GM12878 (cell line): ENCODE measurements at regions not wholly inside any gene's neighbourhood (a gene's known extent, or its start where the extent isn't known, plus 50 kb on each side); places are given as distances from the start of the nearest gene placed in this dataset.

ENCODE experiments used
- ATAC-seq: fragments of 200-7000 bp; cut with Tn5 transposase; 3 replicates; pipeline ENCODE4 v1.9.1; 2020; ENCODE audit warnings: mild to moderate bottlenecking, moderate library complexity
- BruUV-seq: library from RNA; stranded (reverse); fragments of 400-500 nt; replicated peaks from 2 replicates; lab custom pipeline; 2021; lab: Mats Ljungman, UMichigan
- CTCF ChIA-PET: fragments of 300-600 bp; sonication (Branson Sonifier 250); formaldehyde crosslinking; extraction: SDS; loops from one replicate; lab custom pipeline; 2021; ENCODE audit warnings: inconsistent platforms; lab: Yijun Ruan, JAX
- POLR2A ChIA-PET: fragments of 350-600 bp; formaldehyde crosslinking; extraction: SDS; loops from one replicate; lab custom pipeline; 2021; ENCODE audit warnings: inconsistent platforms; lab: Charles Lee
- RAD21 ChIA-PET: fragments of 300-600 bp; sonication (Branson Sonifier 250); formaldehyde crosslinking; loops from one replicate; lab custom pipeline; 2023; ENCODE audit warnings: antibody characterized with exemption; ENCODE audit not compliant: unreplicated experiment; lab: Charles Lee
- SMC1A ChIA-PET: fragments of 300-600 bp; sonication (Branson Sonifier 250); formaldehyde crosslinking; loops from one replicate; lab custom pipeline; 2023; ENCODE audit not compliant: unreplicated experiment, uncharacterized antibody; lab: Charles Lee
- DNase-seq: peaks from one replicate; pipeline ENCODE4 v3.0.0-alpha.2; 2011; ENCODE audit warnings: low read depth, low spot score
- FAIRE-seq: peaks from 3 replicates; lab custom pipeline; 2011; peaks lifted over from hg19 to GRCh38; lab: Jason Lieb, UNC
- H2AFZ ChIP-seq: 2 replicates; pipeline ENCODE4 v1.6.0; 2011; ENCODE audit warnings: low read depth, low read length, control low read depth; ENCODE audit not compliant: control insufficient read depth
- H3K27ac ChIP-seq: 2 replicates; pipeline ENCODE4 v1.5.1; 2011; ENCODE audit warnings: control low read depth; ENCODE audit not compliant: control insufficient read depth, insufficient read depth
- H3K27me3 ChIP-seq, 2 experiments: replicated peaks in 1 of 2; 2 replicates each; pipeline versions ENCODE4 v1.6.0 to v1.6.1; 2011; ENCODE audit warnings: low read length in 1 of 2; ENCODE audit not compliant: control insufficient read depth in 2 of 2, insufficient read depth in 2 of 2
- H3K36me3 ChIP-seq, 2 experiments: 2 replicates each; pipeline ENCODE4 v1.5.1; 2011; ENCODE audit warnings: low read length in 1 of 2; ENCODE audit not compliant: control insufficient read depth in 2 of 2, insufficient read depth in 2 of 2
- H3K4me1 ChIP-seq: 2 replicates; pipeline ENCODE4 v1.6.1; 2011; ENCODE audit warnings: mild to moderate bottlenecking, low read length, moderate library complexity, mixed read lengths; ENCODE audit not compliant: control insufficient read depth, insufficient read depth
- H3K4me2 ChIP-seq: 2 replicates; pipeline ENCODE4 v1.6.0; 2011; ENCODE audit warnings: control low read depth; ENCODE audit not compliant: control insufficient read depth, insufficient read depth
- H3K4me3 ChIP-seq: fragments of 200-600 bp; sonication (generic); 2 replicates; pipeline ENCODE4 v1.5.1; 2016
- H3K79me2 ChIP-seq: 2 replicates; pipeline ENCODE4 v1.6.0; 2011; ENCODE audit warnings: low read length; ENCODE audit not compliant: control insufficient read depth, insufficient read depth
- H3K9ac ChIP-seq: 2 replicates; pipeline ENCODE4 v1.8.0; 2011; ENCODE audit warnings: low read length, control low read depth, mixed read lengths; ENCODE audit not compliant: control insufficient read depth, insufficient read depth
- H3K9me3 ChIP-seq: replicated peaks from 3 replicates; pipeline ENCODE4 v1.5.1; 2011; ENCODE audit warnings: mild to moderate bottlenecking, low read length; ENCODE audit not compliant: control insufficient read depth, insufficient read depth
- H4K20me1 ChIP-seq: 2 replicates; pipeline ENCODE4 v1.6.0; 2011; ENCODE audit not compliant: control insufficient read depth, insufficient read depth
- ATF3 ChIP-seq: IDR thresholded peaks from 2 replicates; pipeline ENCODE4 v1.6.1; 2011; ENCODE audit warnings: low read depth, mild to moderate bottlenecking, low read length, moderate library complexity, borderline replicate concordance; ENCODE audit errors: extremely low read depth
- BMI1 ChIP-seq: fragments of 450-650 bp; IDR thresholded peaks from 2 replicates; pipeline ENCODE4 v1.6.1; 2016; ENCODE audit warnings: mild to moderate bottlenecking, moderate library complexity, borderline replicate concordance
- KDM1A ChIP-seq: fragments of 200-600 bp; sonication (generic); IDR thresholded peaks from 2 replicates; pipeline ENCODE4 v1.6.1; 2016; ENCODE audit warnings: borderline replicate concordance
- MXI1 ChIP-seq: fragments of 150-350 bp; IDR thresholded peaks from 2 replicates; pipeline ENCODE4 v1.6.1; 2011; ENCODE audit warnings: low read depth, mild to moderate bottlenecking, inconsistent platforms, low read length, improper control_type of control experiment
- NBN ChIP-seq: fragments of 450-650 bp; IDR thresholded peaks from 2 replicates; pipeline ENCODE4 v1.6.1; 2016
- NFYB ChIP-seq: IDR thresholded peaks from 2 replicates; pipeline ENCODE4 v1.6.1; 2011; ENCODE audit warnings: low read depth, mild to moderate bottlenecking, low read length, improper control_type of control experiment, moderate library complexity; ENCODE audit not compliant: insufficient read depth
- NRF1 ChIP-seq: conservative IDR thresholded peaks from 2 replicates; pipeline ENCODE4 v1.6.1; 2011; ENCODE audit warnings: mild to moderate bottlenecking, low read depth, low read length, improper control_type of control experiment
- PAX5 ChIP-seq: IDR thresholded peaks from 2 replicates; pipeline ENCODE4 v1.6.1; 2011; ENCODE audit warnings: low read depth, low read length, borderline replicate concordance
- POLR2AphosphoS5 ChIP-seq: IDR thresholded peaks from 2 replicates; pipeline ENCODE4 v1.6.1; 2011; ENCODE audit warnings: mild to moderate bottlenecking, low read length, inconsistent platforms
- POU2F2 ChIP-seq: IDR thresholded peaks from 3 replicates; pipeline ENCODE4 v1.6.1; 2011; ENCODE audit warnings: low read depth, mild to moderate bottlenecking, low read length, borderline replicate concordance
- RAD51 ChIP-seq: fragments of 450-650 bp; IDR thresholded peaks from 2 replicates; pipeline ENCODE4 v1.6.1; 2016; ENCODE audit warnings: moderate library complexity, mild to moderate bottlenecking, inconsistent platforms
- STAT1 ChIP-seq: fragments of 450-650 bp; conservative IDR thresholded peaks from 2 replicates; pipeline ENCODE4 v1.6.1; 2014; ENCODE audit warnings: antibody characterized with exemption, mild to moderate bottlenecking
- TCF7 ChIP-seq: IDR thresholded peaks from 2 replicates; pipeline ENCODE4 v1.6.1; 2014; ENCODE audit warnings: antibody characterized with exemption, borderline replicate concordance
- USF1 ChIP-seq: IDR thresholded peaks from 2 replicates; pipeline ENCODE4 v1.6.1; 2011; ENCODE audit warnings: borderline replicate concordance, low read depth, mild to moderate bottlenecking, moderate library complexity, mixed read lengths, low read length; ENCODE audit not compliant: insufficient read depth; ENCODE audit errors: extremely low read length
- WGBS: methylation state at CpG from one replicate; pipeline ENCODE4 v1.1.6; 2016; ENCODE audit warnings: low lambda C conversion rate; ENCODE audit not compliant: insufficient replicate concordance, insufficient coverage; ENCODE audit errors: missing lambda C conversion rate; 5-methylcytosine and 5-hydroxymethylcytosine counted together
- in situ Hi-C: fragments of 300-500 bp; cut with MboI; formaldehyde crosslinking; loops from 9 replicates; pipeline ENCODE4 v1.14.3; 2018; ENCODE audit warnings: mixed read lengths
- intact Hi-C: fragments of 100-400 bp; cut with micrococcal nuclease; formaldehyde crosslinking; loops from one replicate; pipeline ENCODE4 v1.14.2; 2022; ENCODE audit not compliant: unreplicated experiment
- TF ChIP-seq, protein P1 (sequence below): fragments of 450-650 bp; IDR thresholded peaks from 2 replicates; pipeline ENCODE4 v1.6.1; 2017; ENCODE audit warnings: antibody characterized with exemption, mild to moderate bottlenecking, moderate library complexity
- TF ChIP-seq, protein P2 (sequence below): fragments of 450-650 bp; IDR thresholded peaks from 2 replicates; pipeline ENCODE4 v1.6.1; 2017; ENCODE audit warnings: low read depth, mild to moderate bottlenecking, moderate library complexity

DNA sequence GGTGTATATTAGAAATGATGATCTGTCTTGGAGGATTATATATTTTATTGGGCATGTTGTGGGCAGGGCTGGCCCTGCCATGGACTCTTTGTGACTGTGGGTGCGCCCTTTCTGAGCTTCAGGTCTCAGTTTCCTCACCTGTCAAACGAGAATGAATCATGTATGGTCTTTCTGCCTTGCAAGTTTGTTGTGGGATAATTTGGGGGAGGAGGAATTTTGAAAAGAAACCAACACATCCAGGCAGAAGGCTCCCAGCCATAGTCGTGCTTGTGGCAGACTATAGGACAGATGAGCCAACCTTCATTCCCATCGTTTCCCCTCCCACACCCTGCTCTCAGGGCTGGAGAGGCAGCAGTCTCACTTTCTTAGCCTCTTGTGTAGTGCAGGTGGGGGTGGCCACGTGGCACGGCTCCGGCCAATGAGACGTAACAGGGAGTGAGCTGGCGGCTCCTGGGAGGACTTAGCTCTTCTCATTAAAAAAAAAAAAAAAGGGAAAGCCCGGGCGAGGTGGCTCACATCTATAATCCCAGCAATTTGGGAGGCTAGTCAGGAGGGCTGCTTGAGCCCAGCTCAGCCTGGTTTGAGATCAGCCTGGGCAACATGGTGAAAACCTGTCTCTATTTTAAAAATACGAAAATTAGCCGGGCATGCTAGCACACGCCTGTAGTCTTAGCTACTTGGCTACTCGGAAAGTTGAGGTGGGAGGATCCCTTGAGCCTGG is 63.1 kb downstream of the RHOB start:
- BruUV-seq: no TSS peak
- H3K27me3 ChIP-seq: no peaks in the 10 kb centered on the region; a peak in 1 of 4 replicates
- FAIRE-seq: no peak
- no peak for DNase-seq
- whole genome bisulfite sequencing: 73% methylated on average over 15 of the region's 15 CpGs
- peak; percentile 38 for ATAC-seq
- ChIA-PET RAD21 (interaction anchor here (1.1 to 1.5 kb wide), 2 partner anchors 15 to 63 kb away, joined by 4 to 7 read pairs; partner anchors contain the start of gene RHOB), CTCF (interaction anchor here (0.7 to 1.2 kb wide), 5 partner anchors 20 to 221 kb away, joined by 3 to 4 read pairs (median 3); no protein-coding TSS in a partner anchor), POLR2A (interaction anchor here (0.6 to 0.9 kb wide), 4 partner anchors 19 to 64 kb away, joined by 3 to 8 read pairs (median 4); no protein-coding TSS in a partner anchor), SMC1A (interaction anchor here (2.7 kb wide), 1 partner anchor 15 kb away, joined by 13 read pairs; no protein-coding TSS in a partner anchor)
- H3K9me3 ChIP-seq: no peaks in the 10 kb centered on the region; the same call in 2 of the 3 replicates
- H4K20me1 ChIP-seq: no peaks in the 10 kb centered on the region
- no peak overlapping the region for H2AFZ ChIP-seq
- H3K4me1 ChIP-seq: peaks cover 12% of the 10 kb centered on the region
- no peaks in the 10 kb centered on the region for H3K79me2 ChIP-seq
- in situ Hi-C loops: no loop called here
- H3K4me2 ChIP-seq: no peak overlapping the region
- H3K4me3 ChIP-seq: no peak overlapping the region
- H3K36me3 ChIP-seq: no peaks in the 10 kb centered on the region
- no peak overlapping the region for H3K9ac ChIP-seq
- no peak overlapping the region for H3K27ac ChIP-seq
- intact Hi-C loops: no loop called here
- TF ChIP-seq NFYB (peak; percentile 82), TCF7 (no peak), STAT1 (no peak), NRF1 (no peak), NBN (no peak), PAX5 (no peak), ATF3 (no peak), USF1 (peak; percentile 70), POU2F2 (no peak), KDM1A (no peak), MXI1 (no peak), BMI1 (no peak), RAD51 (peak; percentile 46; the same call in 1 of the 2 replicates), POLR2AphosphoS5 (no peak)
- TF ChIP-seq, protein P1, sequence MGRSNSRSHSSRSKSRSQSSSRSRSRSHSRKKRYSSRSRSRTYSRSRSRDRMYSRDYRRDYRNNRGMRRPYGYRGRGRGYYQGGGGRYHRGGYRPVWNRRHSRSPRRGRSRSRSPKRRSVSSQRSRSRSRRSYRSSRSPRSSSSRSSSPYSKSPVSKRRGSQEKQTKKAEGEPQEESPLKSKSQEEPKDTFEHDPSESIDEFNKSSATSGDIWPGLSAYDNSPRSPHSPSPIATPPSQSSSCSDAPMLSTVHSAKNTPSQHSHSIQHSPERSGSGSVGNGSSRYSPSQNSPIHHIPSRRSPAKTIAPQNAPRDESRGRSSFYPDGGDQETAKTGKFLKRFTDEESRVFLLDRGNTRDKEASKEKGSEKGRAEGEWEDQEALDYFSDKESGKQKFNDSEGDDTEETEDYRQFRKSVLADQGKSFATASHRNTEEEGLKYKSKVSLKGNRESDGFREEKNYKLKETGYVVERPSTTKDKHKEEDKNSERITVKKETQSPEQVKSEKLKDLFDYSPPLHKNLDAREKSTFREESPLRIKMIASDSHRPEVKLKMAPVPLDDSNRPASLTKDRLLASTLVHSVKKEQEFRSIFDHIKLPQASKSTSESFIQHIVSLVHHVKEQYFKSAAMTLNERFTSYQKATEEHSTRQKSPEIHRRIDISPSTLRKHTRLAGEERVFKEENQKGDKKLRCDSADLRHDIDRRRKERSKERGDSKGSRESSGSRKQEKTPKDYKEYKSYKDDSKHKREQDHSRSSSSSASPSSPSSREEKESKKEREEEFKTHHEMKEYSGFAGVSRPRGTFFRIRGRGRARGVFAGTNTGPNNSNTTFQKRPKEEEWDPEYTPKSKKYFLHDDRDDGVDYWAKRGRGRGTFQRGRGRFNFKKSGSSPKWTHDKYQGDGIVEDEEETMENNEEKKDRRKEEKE: no peak
- TF ChIP-seq, protein P2, sequence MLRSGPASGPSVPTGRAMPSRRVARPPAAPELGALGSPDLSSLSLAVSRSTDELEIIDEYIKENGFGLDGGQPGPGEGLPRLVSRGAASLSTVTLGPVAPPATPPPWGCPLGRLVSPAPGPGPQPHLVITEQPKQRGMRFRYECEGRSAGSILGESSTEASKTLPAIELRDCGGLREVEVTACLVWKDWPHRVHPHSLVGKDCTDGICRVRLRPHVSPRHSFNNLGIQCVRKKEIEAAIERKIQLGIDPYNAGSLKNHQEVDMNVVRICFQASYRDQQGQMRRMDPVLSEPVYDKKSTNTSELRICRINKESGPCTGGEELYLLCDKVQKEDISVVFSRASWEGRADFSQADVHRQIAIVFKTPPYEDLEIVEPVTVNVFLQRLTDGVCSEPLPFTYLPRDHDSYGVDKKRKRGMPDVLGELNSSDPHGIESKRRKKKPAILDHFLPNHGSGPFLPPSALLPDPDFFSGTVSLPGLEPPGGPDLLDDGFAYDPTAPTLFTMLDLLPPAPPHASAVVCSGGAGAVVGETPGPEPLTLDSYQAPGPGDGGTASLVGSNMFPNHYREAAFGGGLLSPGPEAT: no peak
